Neural cell (in vitro differentiated cells): ENCODE measurements at regions not wholly inside any gene's neighbourhood (a gene's known extent, or its start where the extent isn't known, plus 50 kb on each side); places are given as distances from the start of the nearest gene placed in this dataset.

Source experiments
- CTCF ChIP-seq: fragments of 450-650 bp; IDR thresholded peaks from 2 replicates; pipeline ENCODE4 v1.5.1; 2014; ENCODE audit warnings: antibody characterized with exemption, mild to moderate bottlenecking, moderate library complexity; ENCODE audit not compliant: poor library complexity, severe bottlenecking
- EP300 ChIP-seq: fragments of 450-650 bp; conservative IDR thresholded peaks from 2 replicates; pipeline ENCODE4 v1.6.1; 2014; ENCODE audit warnings: antibody characterized with exemption, mild to moderate bottlenecking, moderate library complexity; ENCODE audit not compliant: poor library complexity, severe bottlenecking
- EZH2 ChIP-seq: fragments of 200-600, 300-800 bp; shearing (Covaris generic), sonication (generic); IDR thresholded peaks from 2 replicates; pipeline ENCODE4 v1.6.1; 2014; ENCODE audit warnings: antibody characterized with exemption, low read length, borderline replicate concordance, mild to moderate bottlenecking; ENCODE audit not compliant: insufficient read depth, poor library complexity, severe bottlenecking
- MXI1 ChIP-seq: fragments of 450-650 bp; conservative IDR thresholded peaks from 2 replicates; pipeline ENCODE4 v1.6.1; 2014; ENCODE audit warnings: antibody characterized with exemption, mild to moderate bottlenecking; ENCODE audit not compliant: poor library complexity, severe bottlenecking
- POLR2AphosphoS5 ChIP-seq: IDR thresholded peaks from 2 replicates; pipeline ENCODE4 v1.6.1; 2012
- RAD21 ChIP-seq: fragments of 450-650 bp; conservative IDR thresholded peaks from 2 replicates; pipeline ENCODE4 v1.6.1; 2014; ENCODE audit warnings: antibody characterized with exemption, mild to moderate bottlenecking, moderate library complexity
- REST ChIP-seq: IDR thresholded peaks from 2 replicates; pipeline ENCODE4 v1.6.1; 2012; ENCODE audit warnings: borderline replicate concordance
- SMC3 ChIP-seq: fragments of 450-650 bp; conservative IDR thresholded peaks from 2 replicates; pipeline ENCODE4 v1.6.1; 2014; ENCODE audit warnings: antibody characterized with exemption, mild to moderate bottlenecking, moderate library complexity; ENCODE audit not compliant: poor library complexity

GRCh38 chr18:38494065-38494464, 928.5 kb upstream of the CELF4 start:
- no peak for TF ChIP-seq CTCF
- TF ChIP-seq RAD21, result no peak
- no peak for TF ChIP-seq EP300
- TF ChIP-seq EZH2, result no peak
- no peak for TF ChIP-seq POLR2AphosphoS5
- TF ChIP-seq MXI1, result no peak
- TF ChIP-seq REST, result no peak
- TF ChIP-seq SMC3, result no peak
